ENCODE measurements at regions not wholly inside any gene's neighbourhood (a gene's known extent, or its start where the extent isn't known, plus 50 kb on each side); places are given as distances from the start of the nearest gene placed in this dataset.

GRCh38 chr12:24230061-24230701 lies 280.7 kb upstream of the SOX5 start:
- TF ChIP-seq CEBPB (IDR thresholded peaks at IDR 0.05) (no peak), FOXM1 (IDR thresholded peaks at IDR 0.05; ENCODE audit: borderline replicate concordance, low read depth) (no peak), EP300 (IDR thresholded peaks at IDR 0.05; ENCODE audit: borderline replicate concordance) (no peak), ZBTB7A (IDR thresholded peaks at IDR 0.05; ENCODE audit: low read depth) (no peak), YY1 (IDR thresholded peaks at IDR 0.05; ENCODE audit: low read depth) (no peak), RAD21 (IDR thresholded peaks at IDR 0.05; ENCODE audit: low read depth) (no peak), TEAD4 (IDR thresholded peaks at IDR 0.05) (no peak)

- TF ChIP-seq EP300 (IDR thresholded peaks at IDR 0.05; ENCODE audit: borderline replicate concordance) = no peak
- TF ChIP-seq YY1 (IDR thresholded peaks at IDR 0.05; ENCODE audit: low read depth) = no peak
- TF ChIP-seq CEBPB (IDR thresholded peaks at IDR 0.05) = no peak
- no peak for TF ChIP-seq TCF12 (IDR thresholded peaks at IDR 0.05; ENCODE audit: low read depth)
- TF ChIP-seq USF1 (IDR thresholded peaks at IDR 0.05) = no peak
- no peak for TF ChIP-seq EGR1 (IDR thresholded peaks at IDR 0.05)
Observed at GRCh38 chr12:24229031-24229700, 279.7 kb upstream of the SOX5 start.

- TF ChIP-seq ZBTB7A (IDR thresholded peaks at IDR 0.05; ENCODE audit: low read depth) (no peak), TAF1 (IDR thresholded peaks at IDR 0.05; ENCODE audit: low read depth) (no peak), NFIC (IDR thresholded peaks at IDR 0.05) (no peak), USF1 (IDR thresholded peaks at IDR 0.05) (no peak), REST (IDR thresholded peaks at IDR 0.05; ENCODE audit: low read depth) (no peak), YY1 (IDR thresholded peaks at IDR 0.05; ENCODE audit: low read depth) (no peak), TCF12 (IDR thresholded peaks at IDR 0.05; ENCODE audit: low read depth) (no peak), FOXM1 (IDR thresholded peaks at IDR 0.05; ENCODE audit: borderline replicate concordance, low read depth) (no peak)
Observed at GRCh38 chr12:24228371-24228770, 278.9 kb upstream of the SOX5 start.

- TF ChIP-seq ZBTB7A (IDR thresholded peaks at IDR 0.05; ENCODE audit: low read depth) (no peak), YY1 (IDR thresholded peaks at IDR 0.05; ENCODE audit: low read depth) (no peak), TCF12 (IDR thresholded peaks at IDR 0.05; ENCODE audit: low read depth) (no peak), USF1 (IDR thresholded peaks at IDR 0.05) (no peak), MAX (IDR thresholded peaks at IDR 0.05) (no peak), NFIC (IDR thresholded peaks at IDR 0.05) (no peak), TAF1 (IDR thresholded peaks at IDR 0.05; ENCODE audit: low read depth) (no peak)
Observed at GRCh38 chr12:24227551-24227950, 278.1 kb upstream of the SOX5 start.

- TF ChIP-seq NFIC (IDR thresholded peaks at IDR 0.05) (no peak), EP300 (IDR thresholded peaks at IDR 0.05; ENCODE audit: borderline replicate concordance) (no peak), FOXM1 (IDR thresholded peaks at IDR 0.05; ENCODE audit: borderline replicate concordance, low read depth) (no peak), CREB1 (IDR thresholded peaks at IDR 0.05; ENCODE audit: low read depth) (no peak), TCF12 (IDR thresholded peaks at IDR 0.05; ENCODE audit: low read depth) (no peak), EGR1 (IDR thresholded peaks at IDR 0.05) (no peak), TEAD4 (IDR thresholded peaks at IDR 0.05) (no peak), YY1 (IDR thresholded peaks at IDR 0.05; ENCODE audit: low read depth) (no peak), CEBPB (IDR thresholded peaks at IDR 0.05) (no peak), USF1 (IDR thresholded peaks at IDR 0.05) (no peak), REST (IDR thresholded peaks at IDR 0.05; ENCODE audit: low read depth) (no peak), TAF1 (IDR thresholded peaks at IDR 0.05; ENCODE audit: low read depth) (no peak), RAD21 (IDR thresholded peaks at IDR 0.05; ENCODE audit: low read depth) (no peak), ZBTB7A (IDR thresholded peaks at IDR 0.05; ENCODE audit: low read depth) (no peak)
Observed at GRCh38 chr12:24226745-24227350, 277.4 kb upstream of the SOX5 start.

Data from Ishikawa (cell line).